Non-pigmented ciliary epithelial cell (primary cell): ENCODE measurements at regions not wholly inside any gene's neighbourhood (a gene's known extent, or its start where the extent isn't known, plus 50 kb on each side); places are given as distances from the start of the nearest gene placed in this dataset.
A peak's percentile ranks its signal among the peaks of the same experiment; 100 is the strongest.
"Not testable (repeated sequence)": the region's sequence is repeated elsewhere in the genome, so short reads cannot be mapped to it uniquely, and the experiment has no call there.

Experiments
- DNase-seq: peaks from one replicate; pipeline ENCODE4 v3.0.0-alpha.2; 2010; ENCODE audit warnings: low read depth

GRCh38 chr10:4437791-4438190, 388.2 kb upstream of the AKR1E2 start:
- DNase-seq: no peak

GRCh38 chr10:4437061-4437460, 388.9 kb upstream of the AKR1E2 start:
- DNase-seq: no peak

- no peak for DNase-seq
Observed at GRCh38 chr10:4436103-4436502, 389.9 kb upstream of the AKR1E2 start.

GRCh38 chr10:4434516-4435071, 391.4 kb upstream of the AKR1E2 start:
- no peak for DNase-seq

- DNase-seq: no peak
Observed at GRCh38 chr10:4434105-4434504, 391.9 kb upstream of the AKR1E2 start.

- peak; percentile 82 for DNase-seq
Observed at GRCh38 chr10:4431114-4431863, 394.7 kb upstream of the AKR1E2 start.

- DNase-seq: no peak
Observed at GRCh38 chr10:4429571-4429970, 396.4 kb upstream of the AKR1E2 start.

- no peak for DNase-seq
Observed at GRCh38 chr10:4427532-4427931, 398.5 kb upstream of the AKR1E2 start.

GRCh38 chr10:4426866-4427265, 399.1 kb upstream of the AKR1E2 start:
- DNase-seq: no peak

- no peak for DNase-seq
Observed at GRCh38 chr10:4409319-4409718, 416.7 kb upstream of the AKR1E2 start.

GRCh38 chr10:4407783-4408182, 418.2 kb upstream of the AKR1E2 start:
- peak; percentile 20 for DNase-seq

- no peak for DNase-seq
Observed at GRCh38 chr10:4405828-4406227, 420.2 kb upstream of the AKR1E2 start.

- DNase-seq: no peak
Observed at GRCh38 chr10:4403638-4404252, 422.3 kb upstream of the AKR1E2 start.

GRCh38 chr10:4401080-4401479, 424.9 kb upstream of the AKR1E2 start:
- not testable (repeated sequence) for DNase-seq

GRCh38 chr10:4399556-4399955, 426.5 kb upstream of the AKR1E2 start:
- no peak for DNase-seq

GRCh38 chr10:4398602-4399001, 427.4 kb upstream of the AKR1E2 start:
- no peak for DNase-seq

GRCh38 chr10:4397337-4397736, 428.7 kb upstream of the AKR1E2 start:
- no peak for DNase-seq

GRCh38 chr10:4396401-4397283, 429.4 kb upstream of the AKR1E2 start:
- no peak for DNase-seq

- no peak for DNase-seq
Observed at GRCh38 chr10:4395731-4396130, 430.3 kb upstream of the AKR1E2 start.

- DNase-seq: not testable (repeated sequence)
Observed at GRCh38 chr10:4394455-4394854, 431.6 kb upstream of the AKR1E2 start.

GRCh38 chr10:4391683-4392082, 434.3 kb upstream of the AKR1E2 start:
- DNase-seq: no peak

- DNase-seq: no peak
Observed at GRCh38 chr10:4390219-4390618, 435.8 kb upstream of the AKR1E2 start.
